NCI-H748 (cell line): ENCODE measurements at regions not wholly inside any gene's neighbourhood (a gene's known extent, or its start where the extent isn't known, plus 50 kb on each side); places are given as distances from the start of the nearest gene placed in this dataset.
A peak's percentile ranks its signal among the peaks of the same experiment; 100 is the strongest.
"Not testable (repeated sequence)": the region's sequence is repeated elsewhere in the genome, so short reads cannot be mapped to it uniquely, and the experiment has no call there.

ENCODE experiments used
- DNase-seq: peaks from one replicate; lab custom pipeline; 2025; ENCODE audit not compliant: unreplicated experiment; lab: John Stamatoyannopoulos, UW

DNA sequence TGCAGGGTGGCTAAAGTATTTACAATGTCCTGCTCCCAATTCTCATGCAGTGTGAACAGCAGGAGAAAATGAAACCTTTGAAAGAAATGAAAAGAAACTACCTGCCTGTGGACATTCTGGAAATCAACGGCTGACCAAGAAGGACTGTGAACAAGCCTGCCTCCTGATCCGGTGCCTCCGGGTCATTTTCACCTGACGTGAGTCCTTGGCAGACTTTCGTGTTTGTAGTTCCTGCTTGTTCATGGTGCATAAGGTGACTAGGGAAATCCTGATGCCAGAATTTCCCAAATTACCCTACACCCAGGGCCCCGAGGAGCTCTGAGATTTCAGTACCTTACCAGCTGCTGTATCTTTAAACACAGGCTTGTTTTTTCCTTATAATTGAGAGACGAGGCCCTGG lies 317.5 kb downstream of the TLE1 start:
- no peak for DNase-seq

GRCh38 chr9:81370650-81371049 lies 318.7 kb downstream of the TLE1 start:
- DNase-seq: no peak

DNA sequence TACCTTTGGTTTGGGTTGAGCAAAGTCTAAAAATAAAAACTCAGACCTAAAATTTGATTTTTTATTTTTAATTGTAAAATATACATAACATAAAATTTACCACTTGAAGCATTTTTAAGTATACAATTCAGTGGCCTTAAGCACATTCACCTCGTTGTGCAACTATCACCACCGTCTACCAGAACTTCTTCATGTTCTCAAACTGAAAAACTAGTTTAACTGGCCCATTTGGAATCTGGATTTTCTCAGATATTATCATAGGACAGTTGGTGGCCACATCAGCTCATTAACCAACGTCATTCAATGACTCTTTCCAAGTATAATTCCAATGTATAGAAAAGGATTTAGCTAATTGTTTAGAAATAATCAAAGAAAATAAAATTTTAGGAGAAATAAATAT lies 319.3 kb downstream of the TLE1 start:
- no peak for DNase-seq

- no peak for DNase-seq
Measured at GRCh38 chr9:81369121-81369520, 320.2 kb downstream of the TLE1 start.

GRCh38 chr9:81363916-81364480 lies 325.3 kb downstream of the TLE1 start:
- peak; percentile 31 for DNase-seq

DNA sequence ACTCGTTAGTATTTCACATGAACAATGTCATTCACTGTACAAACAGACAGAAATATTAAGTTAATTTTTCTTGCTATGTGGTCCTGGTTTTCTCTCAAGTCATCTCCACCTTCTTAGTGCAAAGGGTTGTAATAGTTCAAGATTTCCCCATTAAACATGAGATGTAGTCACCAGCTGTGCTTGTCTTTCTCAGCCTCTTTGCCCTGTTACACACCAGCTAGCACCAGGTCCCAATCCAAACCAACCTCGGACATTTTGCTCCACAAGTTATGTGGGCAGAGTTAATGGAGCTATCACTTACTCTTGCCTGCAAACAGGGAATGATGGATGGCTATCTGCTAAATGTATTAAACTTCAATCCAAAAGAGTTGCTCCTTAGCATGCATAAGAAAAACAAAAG lies 328.1 kb downstream of the TLE1 start:
- no peak for DNase-seq

DNA sequence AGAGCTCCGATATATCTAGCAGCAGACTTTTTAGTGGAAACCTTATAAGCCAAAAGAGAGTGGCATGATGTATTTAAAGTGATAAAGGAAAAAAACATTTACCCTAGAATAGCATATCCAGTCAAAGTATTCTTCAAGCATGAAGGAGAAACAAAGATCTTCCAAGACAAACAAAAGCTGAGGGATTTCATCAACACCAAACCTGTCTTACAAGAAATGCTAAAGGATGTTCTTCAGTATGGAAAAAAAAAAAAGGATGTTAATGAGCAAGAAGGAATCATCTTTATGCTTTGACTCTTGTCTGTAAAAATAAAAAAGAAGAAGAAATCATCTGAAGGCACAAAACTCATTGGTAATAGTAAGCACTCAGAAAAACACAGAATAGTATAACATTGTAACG lies 338.2 kb downstream of the TLE1 start:
- DNase-seq: no peak

DNA sequence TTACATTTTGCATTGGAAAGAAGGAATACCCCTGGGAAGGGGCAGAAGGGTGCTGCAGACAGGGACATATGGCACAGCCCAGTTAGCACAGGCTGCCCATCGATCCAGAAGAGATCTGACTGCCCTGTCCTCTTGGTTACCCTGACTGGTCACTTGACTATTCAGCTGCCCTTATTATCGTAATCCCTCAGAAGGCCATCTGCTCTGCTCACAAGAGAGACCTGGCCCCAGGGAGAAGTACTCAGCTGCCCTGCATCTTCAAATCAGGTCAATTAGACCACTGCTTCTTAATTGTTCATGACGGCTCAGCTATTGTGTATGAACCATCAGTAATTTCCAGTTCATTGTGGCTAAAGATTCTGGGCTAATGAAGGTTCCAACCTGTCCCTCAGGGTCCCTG lies 345.0 kb downstream of the TLE1 start:
- DNase-seq: peak; percentile 11

DNA sequence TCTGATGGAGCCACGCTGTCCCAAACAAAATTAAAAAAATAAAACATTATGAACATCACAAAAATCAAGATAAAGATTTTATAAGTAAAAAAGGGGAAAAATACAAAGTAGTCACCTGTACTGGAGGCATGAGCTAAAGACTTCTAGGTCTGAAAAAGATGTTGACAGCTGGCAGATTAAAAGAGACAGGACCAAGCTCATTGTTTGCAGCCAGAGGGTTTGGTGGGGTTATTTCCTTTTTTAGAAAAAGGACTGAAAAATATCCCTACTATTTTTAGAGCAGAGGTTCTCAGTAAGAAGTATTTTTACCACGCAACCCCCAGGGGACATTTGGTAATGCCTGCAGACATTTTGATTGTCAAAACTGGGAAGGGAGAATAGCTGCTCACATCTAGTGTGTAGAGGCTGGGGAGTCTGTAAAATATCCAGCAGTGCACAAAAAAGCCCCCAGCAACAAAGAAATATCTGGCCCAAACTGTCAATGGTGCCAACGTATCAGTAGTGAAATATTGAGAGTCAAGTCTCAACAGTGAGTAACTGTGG lies 353.4 kb downstream of the TLE1 start:
- DNase-seq: no peak

- no peak for DNase-seq
Measured at GRCh38 chr9:81321551-81321950, 367.8 kb downstream of the TLE1 start.

DNA sequence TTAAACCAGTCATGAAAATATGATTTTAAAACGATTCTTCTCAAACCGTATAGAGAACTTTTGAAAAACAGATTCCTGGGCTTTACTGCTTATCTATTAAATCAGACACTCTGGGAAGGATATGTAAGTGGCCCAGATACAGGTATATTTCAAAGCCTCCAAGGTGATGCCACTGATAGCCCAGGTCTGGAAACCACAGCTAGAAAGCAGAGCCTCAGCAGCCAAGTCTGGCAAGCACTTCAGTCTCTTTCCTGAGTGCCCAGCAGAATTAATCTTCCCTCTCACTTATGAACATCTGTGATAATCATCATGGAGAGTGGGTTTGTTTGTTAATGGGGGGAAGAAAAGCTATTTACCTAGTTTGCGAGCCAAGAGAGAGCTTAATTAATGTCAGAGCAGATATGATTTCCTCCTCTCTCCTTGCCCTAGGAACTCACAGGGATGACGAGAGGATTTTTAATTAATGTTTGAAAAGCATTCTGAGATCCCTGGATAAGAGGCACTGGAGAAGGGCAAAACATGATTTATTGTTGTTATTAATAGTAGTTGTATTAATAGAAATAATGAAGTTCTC lies 368.4 kb downstream of the TLE1 start:
- DNase-seq: peak; percentile 12

DNA sequence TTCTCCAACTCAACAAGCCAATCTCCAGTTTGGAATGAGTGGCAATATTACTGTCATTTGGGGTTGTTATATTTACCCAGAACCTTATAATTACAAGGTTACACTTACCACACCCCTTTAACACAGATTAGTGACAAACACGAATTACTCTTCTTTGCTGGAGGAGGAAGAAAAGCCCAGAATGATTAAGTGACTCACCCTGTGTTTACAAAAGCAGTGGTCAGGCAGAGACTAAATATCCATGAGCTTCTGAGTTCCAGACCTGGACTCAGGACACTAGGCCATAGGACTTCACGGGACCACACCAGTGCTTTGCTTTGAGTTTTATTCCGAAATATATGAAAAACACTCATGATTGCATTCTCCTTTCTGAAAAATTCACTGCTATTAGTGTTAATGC lies 370.8 kb downstream of the TLE1 start:
- DNase-seq: peak; percentile 44

DNA sequence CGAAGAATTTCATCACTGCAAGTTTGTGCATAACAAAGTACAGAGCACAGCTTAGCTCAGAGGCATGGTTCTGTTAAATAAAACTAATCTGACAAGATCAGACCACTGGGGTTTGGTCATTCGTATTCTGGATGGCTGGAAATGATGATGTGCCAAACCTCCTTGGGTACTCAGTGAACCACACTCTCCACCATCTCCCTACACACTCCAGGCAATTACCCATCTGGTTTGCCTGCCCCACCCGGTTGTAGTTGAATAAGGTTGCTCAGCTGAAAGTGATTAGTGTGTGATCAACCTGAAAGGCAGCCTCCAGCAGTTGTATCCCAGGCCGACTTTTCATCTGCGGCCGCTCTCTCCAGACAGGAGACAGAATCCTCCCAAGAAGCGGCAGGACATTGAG lies 371.4 kb downstream of the TLE1 start:
- DNase-seq: peak; percentile 29

- no peak for DNase-seq
Measured at GRCh38 chr9:81317223-81317622, 372.1 kb downstream of the TLE1 start.

GRCh38 chr9:81314490-81314889 lies 374.9 kb downstream of the TLE1 start:
- no peak for DNase-seq

- no peak for DNase-seq
Measured at GRCh38 chr9:81313877-81314276, 375.5 kb downstream of the TLE1 start.

DNA sequence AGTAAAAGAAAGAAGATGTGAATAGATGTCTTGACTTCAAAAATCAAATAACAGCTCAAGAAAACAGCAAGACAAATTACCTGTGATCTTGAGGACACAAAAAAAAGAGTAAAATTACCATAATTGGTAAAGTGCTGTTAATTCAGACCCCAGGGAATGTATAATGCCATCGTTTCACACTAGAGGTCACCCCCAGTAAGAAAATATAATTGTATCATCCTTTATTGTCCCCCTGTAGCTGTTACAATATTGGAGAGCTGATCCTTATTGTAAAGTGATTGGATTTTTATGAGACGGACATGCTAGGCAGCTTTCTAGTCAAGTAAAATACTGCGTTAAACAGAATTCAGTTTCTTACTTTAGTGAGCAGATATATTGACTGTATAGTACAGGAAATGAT lies 377.0 kb downstream of the TLE1 start:
- no peak for DNase-seq

GRCh38 chr9:81308404-81308803 lies 380.9 kb downstream of the TLE1 start:
- no peak for DNase-seq

DNA sequence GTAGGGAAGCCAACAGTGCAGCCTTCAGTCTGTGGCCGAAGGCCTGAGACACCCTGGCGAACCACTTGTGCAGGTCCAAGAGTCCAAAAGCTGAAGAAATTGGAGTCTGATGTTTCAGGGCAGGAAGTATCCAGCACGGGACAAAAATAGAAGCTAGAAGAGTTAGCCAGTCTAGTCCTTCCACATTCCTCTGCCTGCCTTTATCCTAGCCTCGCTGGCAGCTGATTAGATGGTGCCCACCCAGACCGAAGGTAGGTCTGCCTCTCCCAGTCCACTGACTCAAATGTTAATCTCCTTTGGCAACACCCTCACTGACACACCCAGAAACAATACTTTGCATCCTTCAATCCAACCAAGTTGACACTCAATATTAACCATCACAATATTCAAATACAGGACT lies 381.6 kb downstream of the TLE1 start:
- DNase-seq: not testable (repeated sequence)

DNA sequence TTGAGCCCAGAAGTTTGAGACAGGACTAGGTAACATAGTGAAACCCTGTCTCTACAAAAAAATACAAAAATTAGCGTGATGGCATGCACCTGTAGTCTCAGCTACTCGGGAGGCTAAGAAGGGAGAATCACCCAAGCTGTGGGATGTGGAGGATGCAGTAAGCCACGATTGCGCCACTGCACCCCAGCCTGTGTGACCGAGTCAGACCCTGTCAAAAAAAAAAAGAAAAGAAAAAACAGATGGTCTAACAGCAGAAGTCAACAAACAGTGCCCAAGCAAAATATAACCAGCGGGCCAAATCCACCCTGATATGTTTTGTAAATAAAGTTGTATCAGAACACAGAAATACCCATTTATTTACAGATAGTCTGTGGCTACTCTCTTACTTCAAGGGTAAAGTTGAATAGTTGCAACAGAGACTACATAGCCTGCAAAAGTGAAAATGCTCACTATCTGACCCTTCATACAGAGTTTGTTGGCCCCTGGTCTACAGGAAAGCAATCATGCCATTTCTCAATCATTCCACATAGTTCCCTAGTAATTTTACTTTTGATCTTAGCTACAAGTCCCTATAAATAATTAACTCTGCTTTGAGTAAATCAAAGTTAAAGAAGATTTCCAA lies 383.7 kb downstream of the TLE1 start:
- DNase-seq: no peak

DNA sequence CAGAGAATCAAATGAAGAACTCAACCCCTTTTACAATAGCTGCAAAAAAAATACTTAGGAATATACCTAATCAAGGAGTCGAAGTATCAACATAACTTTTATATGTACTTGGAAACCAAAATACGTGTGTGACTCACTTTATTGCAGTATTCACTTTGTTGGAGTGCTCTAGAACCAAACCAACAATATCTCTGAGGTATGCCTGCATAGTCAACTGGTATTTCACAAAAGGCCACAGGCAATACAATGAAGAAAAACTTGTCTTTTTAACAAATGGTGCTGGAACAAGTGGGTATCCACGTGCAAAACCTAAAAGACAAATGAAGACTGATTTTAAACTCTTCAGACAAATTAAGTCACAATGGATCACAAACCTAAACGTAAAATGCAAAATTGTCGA lies 385.7 kb downstream of the TLE1 start:
- no peak for DNase-seq

DNA sequence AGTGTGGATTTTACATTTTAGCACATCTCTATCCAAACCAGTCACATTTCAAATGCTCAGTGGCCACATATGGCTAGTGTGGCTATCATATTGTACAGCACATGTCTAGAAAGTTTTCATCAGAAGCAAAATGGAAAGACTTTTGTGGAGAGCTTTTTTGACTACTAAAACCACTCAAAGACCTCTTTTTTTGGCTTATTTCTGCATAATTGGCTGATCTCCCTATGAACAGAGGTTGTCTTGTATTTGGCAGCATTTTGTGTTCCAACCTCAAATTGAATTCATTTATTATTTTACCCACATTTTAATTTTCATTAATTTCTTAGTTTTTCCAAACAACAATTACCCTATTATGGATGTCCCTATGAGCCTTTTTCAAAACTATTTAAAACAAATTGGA lies 395.7 kb downstream of the TLE1 start:
- no peak for DNase-seq
